H7 (cell line): ENCODE measurements at regions not wholly inside any gene's neighbourhood (a gene's known extent, or its start where the extent isn't known, plus 50 kb on each side); places are given as distances from the start of the nearest gene placed in this dataset.
"Not testable (repeated sequence)": the region's sequence is repeated elsewhere in the genome, so short reads cannot be mapped to it uniquely, and the experiment has no call there.

Experiments used
- DNase-seq: peaks from one replicate; pipeline ENCODE4 v3.0.0; 2012
- H3K27me3 ChIP-seq: 2 replicates; pipeline ENCODE4 v1.6.0; 2011; ENCODE audit warnings: mild to moderate bottlenecking, low read length; ENCODE audit not compliant: control insufficient read depth, insufficient read depth
- H3K36me3 ChIP-seq: replicated peaks from 2 replicates; pipeline ENCODE4 v1.5.1; 2011; ENCODE audit warnings: low read length; ENCODE audit not compliant: control insufficient read depth, insufficient read depth
- H3K4me3 ChIP-seq: 2 replicates; pipeline ENCODE4 v1.5.1; 2011; ENCODE audit warnings: low read depth, mild to moderate bottlenecking, control low read depth, low read length, moderate library complexity; ENCODE audit not compliant: insufficient read depth

GRCh38 chr1:65068202-65069010 is 79.6 kb upstream of the AK4 start:
- Histone ChIP-seq H3K4me3 (peak overlapping the region; percentile 92), H3K36me3 (no peaks in the 10 kb centered on the region), H3K27me3 (no peaks in the 10 kb centered on the region)
- peak; percentile 51 for DNase-seq

GRCh38 chr1:65069011-65069565 is 78.9 kb upstream of the AK4 start:
- no peaks in the 10 kb centered on the region for H3K27me3 ChIP-seq
- peak overlapping the region; percentile 92 for H3K4me3 ChIP-seq
- no peak for DNase-seq
- H3K36me3 ChIP-seq, result no peaks in the 10 kb centered on the region

- no peak for DNase-seq
- H3K27me3 ChIP-seq, result no peaks in the 10 kb centered on the region
- no peaks in the 10 kb centered on the region for H3K36me3 ChIP-seq
- no peak overlapping the region for H3K4me3 ChIP-seq
These were observed 75.2 kb upstream of the AK4 start for GRCh38 chr1:65072845-65073244.

GRCh38 chr1:65075123-65075976 is 72.7 kb upstream of the AK4 start:
- DNase-seq, result peak; percentile 75
- no peaks in the 10 kb centered on the region for H3K36me3 ChIP-seq
- no peak overlapping the region for H3K4me3 ChIP-seq
- no peaks in the 10 kb centered on the region for H3K27me3 ChIP-seq

GRCh38 chr1:65077369-65077768 is 70.6 kb upstream of the AK4 start:
- Histone ChIP-seq H3K36me3 (no peaks in the 10 kb centered on the region), H3K4me3 (no peak overlapping the region), H3K27me3 (no peaks in the 10 kb centered on the region)
- no peak for DNase-seq

- no peak overlapping the region for H3K4me3 ChIP-seq
- no peaks in the 10 kb centered on the region for H3K27me3 ChIP-seq
- no peak for DNase-seq
- no peaks in the 10 kb centered on the region for H3K36me3 ChIP-seq
These were observed 68.1 kb upstream of the AK4 start for GRCh38 chr1:65079941-65080340.

GRCh38 chr1:65082346-65083040 is 65.5 kb upstream of the AK4 start:
- Histone ChIP-seq H3K4me3 (no peak overlapping the region), H3K27me3 (no peaks in the 10 kb centered on the region), H3K36me3 (no peaks in the 10 kb centered on the region)
- no peak for DNase-seq

- Histone ChIP-seq H3K4me3 (no peak overlapping the region), H3K27me3 (no peaks in the 10 kb centered on the region), H3K36me3 (no peaks in the 10 kb centered on the region)
- no peak for DNase-seq
These were observed 64.6 kb upstream of the AK4 start for GRCh38 chr1:65083263-65083896.

- H3K4me3 ChIP-seq, result no peak overlapping the region
- H3K27me3 ChIP-seq, result no peaks in the 10 kb centered on the region
- no peak for DNase-seq
- H3K36me3 ChIP-seq, result no peaks in the 10 kb centered on the region
These were observed 63.9 kb upstream of the AK4 start for GRCh38 chr1:65084066-65084465.

- not testable (repeated sequence) for H3K27me3 ChIP-seq, H3K4me3 ChIP-seq, H3K36me3 ChIP-seq, DNase-seq
These were observed 60.5 kb upstream of the AK4 start for GRCh38 chr1:65087519-65087918.

GRCh38 chr1:65090406-65090805 is 57.6 kb upstream of the AK4 start:
- no peak overlapping the region for H3K4me3 ChIP-seq
- H3K27me3 ChIP-seq, result no peaks in the 10 kb centered on the region
- no peaks in the 10 kb centered on the region for H3K36me3 ChIP-seq
- no peak for DNase-seq

- no peak overlapping the region for H3K4me3 ChIP-seq
- no peak for DNase-seq
- no peaks in the 10 kb centered on the region for H3K36me3 ChIP-seq
- H3K27me3 ChIP-seq, result no peaks in the 10 kb centered on the region
These were observed 55.3 kb upstream of the AK4 start for GRCh38 chr1:65092691-65093090.

- DNase-seq, result no peak
- H3K4me3 ChIP-seq, result no peak overlapping the region
These were observed 50.9 kb upstream of the AK4 start for GRCh38 chr1:65097076-65097475.

More at GRCh38 chr1:65097076-65097475, 50.9 kb upstream of the AK4 start:
- H3K27me3 ChIP-seq, result no peaks in the 10 kb centered on the region
- H3K36me3 ChIP-seq, result no peaks in the 10 kb centered on the region
